ENCODE measurements at regions not wholly inside any gene's neighbourhood (a gene's known extent, or its start where the extent isn't known, plus 50 kb on each side); places are given as distances from the start of the nearest gene placed in this dataset.
A peak's percentile ranks its signal among the peaks of the same experiment; 100 is the strongest.

DNA sequence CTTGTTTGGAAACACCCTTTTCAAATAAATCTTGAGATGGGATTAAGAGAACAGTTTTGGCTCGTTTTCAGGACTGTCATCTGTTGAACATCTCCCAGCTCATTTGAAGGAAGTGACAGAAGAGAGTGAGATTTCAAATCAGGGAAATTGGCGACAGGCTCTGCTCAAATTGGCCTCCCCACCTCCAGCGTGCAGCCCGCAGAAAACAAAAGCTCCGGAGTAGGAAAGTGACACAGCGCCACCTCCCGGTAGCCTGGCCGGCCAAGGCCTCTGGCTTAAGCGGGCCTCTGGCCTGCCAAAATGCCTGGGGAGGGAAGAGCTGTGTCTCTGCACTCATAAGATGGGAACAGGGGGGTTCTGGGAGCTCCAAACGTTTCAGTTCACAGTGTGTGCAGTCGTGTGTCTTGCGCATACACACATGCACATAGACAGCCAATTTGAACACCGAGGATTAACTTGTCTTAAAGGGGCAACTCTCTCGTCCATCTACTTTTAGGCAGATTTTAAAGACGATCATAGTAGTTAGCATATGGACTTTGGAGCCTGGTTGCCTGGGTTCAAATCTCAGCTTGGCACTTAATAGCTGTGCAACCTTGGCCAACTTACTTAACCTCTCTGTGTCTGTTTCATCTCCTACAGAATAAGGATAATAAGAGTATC is 132.7 kb upstream of the RCN1 start:
- Histone ChIP-seq H3K79me2 (ENCODE audit: insufficient read depth, low read length) (no peaks in the 10 kb centered on the region), H3K36me3 (ENCODE audit: low read length) (no peaks in the 10 kb centered on the region), H3K4me3 (ENCODE audit: insufficient read depth, low read length, poor library complexity, severe bottlenecking) (no peak overlapping the region), H3K9me3 (ENCODE audit: insufficient read depth, low read length) (no peaks in the 10 kb centered on the region), H3K9me2 (replicated peaks; ENCODE audit: insufficient read depth, low read length) (no peaks in the 10 kb centered on the region), H3K4me2 (ENCODE audit: low read depth, low read length, poor library complexity, severe bottlenecking) (no peak overlapping the region), H3K9ac (ENCODE audit: low read length) (no peak overlapping the region), H4K20me1 (ENCODE audit: low read depth, low read length) (no peaks in the 10 kb centered on the region), H2AFZ (ENCODE audit: low read depth, low read length, severe bottlenecking) (no peak overlapping the region), H3K27me3 (ENCODE audit: low read length) (no peaks in the 10 kb centered on the region), H3F3A (ENCODE audit: insufficient read depth) (no peaks in the 10 kb centered on the region), H3K27ac (ENCODE audit: low read depth, low read length) (no peak overlapping the region)
- TF ChIP-seq EZH2phosphoT487 (conservative IDR thresholded peaks at IDR 0.05; ENCODE audit: low read length), result no peak
- TF ChIP-seq, protein P1, sequence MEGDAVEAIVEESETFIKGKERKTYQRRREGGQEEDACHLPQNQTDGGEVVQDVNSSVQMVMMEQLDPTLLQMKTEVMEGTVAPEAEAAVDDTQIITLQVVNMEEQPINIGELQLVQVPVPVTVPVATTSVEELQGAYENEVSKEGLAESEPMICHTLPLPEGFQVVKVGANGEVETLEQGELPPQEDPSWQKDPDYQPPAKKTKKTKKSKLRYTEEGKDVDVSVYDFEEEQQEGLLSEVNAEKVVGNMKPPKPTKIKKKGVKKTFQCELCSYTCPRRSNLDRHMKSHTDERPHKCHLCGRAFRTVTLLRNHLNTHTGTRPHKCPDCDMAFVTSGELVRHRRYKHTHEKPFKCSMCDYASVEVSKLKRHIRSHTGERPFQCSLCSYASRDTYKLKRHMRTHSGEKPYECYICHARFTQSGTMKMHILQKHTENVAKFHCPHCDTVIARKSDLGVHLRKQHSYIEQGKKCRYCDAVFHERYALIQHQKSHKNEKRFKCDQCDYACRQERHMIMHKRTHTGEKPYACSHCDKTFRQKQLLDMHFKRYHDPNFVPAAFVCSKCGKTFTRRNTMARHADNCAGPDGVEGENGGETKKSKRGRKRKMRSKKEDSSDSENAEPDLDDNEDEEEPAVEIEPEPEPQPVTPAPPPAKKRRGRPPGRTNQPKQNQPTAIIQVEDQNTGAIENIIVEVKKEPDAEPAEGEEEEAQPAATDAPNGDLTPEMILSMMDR (IDR thresholded peaks at IDR 0.05; ENCODE audit: insufficient read depth, low read length, poor library complexity, severe bottlenecking), result peak; percentile 68

DNA sequence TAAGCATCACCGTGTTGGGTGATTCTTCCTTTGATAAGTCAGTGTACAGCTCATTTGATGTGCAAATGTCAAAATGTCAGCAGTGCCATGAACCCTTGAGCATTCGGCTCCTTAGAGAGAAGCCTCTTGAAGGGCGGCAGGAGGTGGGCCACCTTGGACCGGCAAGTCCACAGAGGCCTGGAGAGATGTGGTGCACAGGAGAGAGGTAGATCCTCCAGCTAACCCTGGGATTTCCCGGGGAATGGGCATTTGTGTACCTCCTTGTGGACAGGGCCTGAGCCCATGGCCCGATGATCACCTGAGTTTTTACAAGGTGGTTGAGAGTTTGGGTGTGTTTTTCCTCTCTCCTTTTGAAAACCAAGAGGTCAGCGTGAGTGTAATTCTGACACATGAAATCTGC is 133.2 kb upstream of the RCN1 start:
- H3F3A ChIP-seq (ENCODE audit: insufficient read depth), result no peaks in the 10 kb centered on the region
- no peaks in the 10 kb centered on the region for H3K36me3 ChIP-seq (ENCODE audit: low read length)
- H3K9ac ChIP-seq (ENCODE audit: low read length), result no peak overlapping the region
- no peak overlapping the region for H3K27ac ChIP-seq (ENCODE audit: low read depth, low read length)
- H3K9me3 ChIP-seq (ENCODE audit: insufficient read depth, low read length), result no peaks in the 10 kb centered on the region
- H3K4me2 ChIP-seq (ENCODE audit: low read depth, low read length, poor library complexity, severe bottlenecking), result no peak overlapping the region
- H3K79me2 ChIP-seq (ENCODE audit: insufficient read depth, low read length), result no peaks in the 10 kb centered on the region
- no peaks in the 10 kb centered on the region for H3K9me2 ChIP-seq (replicated peaks; ENCODE audit: insufficient read depth, low read length)
- no peak overlapping the region for H3K4me3 ChIP-seq (ENCODE audit: insufficient read depth, low read length, poor library complexity, severe bottlenecking)
- TF ChIP-seq EZH2phosphoT487 (conservative IDR thresholded peaks at IDR 0.05; ENCODE audit: low read length), result no peak
- TF ChIP-seq, protein P1 (IDR thresholded peaks at IDR 0.05; ENCODE audit: insufficient read depth, low read length, poor library complexity, severe bottlenecking), result no peak
- no peaks in the 10 kb centered on the region for H3K27me3 ChIP-seq (ENCODE audit: low read length)
- no peak overlapping the region for H2AFZ ChIP-seq (ENCODE audit: low read depth, low read length, severe bottlenecking)
- H4K20me1 ChIP-seq (ENCODE audit: low read depth, low read length), result no peaks in the 10 kb centered on the region

DNA sequence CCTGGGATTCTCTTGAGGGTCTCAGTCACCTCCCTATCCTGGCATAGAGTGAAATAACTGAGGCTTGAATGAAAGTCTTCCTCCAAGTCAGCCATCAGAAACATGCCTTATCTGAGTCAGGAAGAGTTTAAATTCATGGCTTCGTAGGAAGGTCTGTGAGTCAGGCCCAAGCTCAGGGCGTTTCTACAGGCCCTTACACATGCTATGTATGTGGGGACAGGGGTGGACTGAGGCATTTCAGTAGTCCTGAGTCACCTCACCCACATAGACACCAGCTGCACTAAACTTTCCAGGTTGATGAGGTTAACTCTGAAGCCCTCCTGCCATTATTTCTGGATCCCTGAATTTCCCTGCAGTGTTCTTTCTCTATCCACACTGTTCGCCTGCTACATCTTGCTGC is 134.6 kb upstream of the RCN1 start:
- H3K9me3 ChIP-seq (ENCODE audit: insufficient read depth, low read length), result no peaks in the 10 kb centered on the region
- no peak overlapping the region for H3K27ac ChIP-seq (ENCODE audit: low read depth, low read length)
- H3K79me2 ChIP-seq (ENCODE audit: insufficient read depth, low read length), result no peaks in the 10 kb centered on the region
- no peak overlapping the region for H3K4me3 ChIP-seq (ENCODE audit: insufficient read depth, low read length, poor library complexity, severe bottlenecking)
- TF ChIP-seq, protein P1 (IDR thresholded peaks at IDR 0.05; ENCODE audit: insufficient read depth, low read length, poor library complexity, severe bottlenecking), result no peak
- TF ChIP-seq EZH2phosphoT487 (conservative IDR thresholded peaks at IDR 0.05; ENCODE audit: low read length), result no peak
- no peaks in the 10 kb centered on the region for H4K20me1 ChIP-seq (ENCODE audit: low read depth, low read length)
- H3K36me3 ChIP-seq (ENCODE audit: low read length), result no peaks in the 10 kb centered on the region
- no peak overlapping the region for H3K9ac ChIP-seq (ENCODE audit: low read length)
- no peak overlapping the region for H3K4me2 ChIP-seq (ENCODE audit: low read depth, low read length, poor library complexity, severe bottlenecking)
- no peaks in the 10 kb centered on the region for H3K9me2 ChIP-seq (replicated peaks; ENCODE audit: insufficient read depth, low read length)
- H2AFZ ChIP-seq (ENCODE audit: low read depth, low read length, severe bottlenecking), result no peak overlapping the region
- no peaks in the 10 kb centered on the region for H3F3A ChIP-seq (ENCODE audit: insufficient read depth)
- no peaks in the 10 kb centered on the region for H3K27me3 ChIP-seq (ENCODE audit: low read length)
